Colonic mucosa (tissue), 4 donors: ENCODE measurements at regions not wholly inside any gene's neighbourhood (a gene's known extent, or its start where the extent isn't known, plus 50 kb on each side); places are given as distances from the start of the nearest gene placed in this dataset.

ENCODE experiments used
- DNase-seq: peaks from one replicate; pipeline ENCODE4 v3.0.0-alpha.2; 2020
- H3K27ac ChIP-seq: fragments of 200-600 bp; one replicate; pipeline ENCODE4 v1.8.0; 2021
- H3K27me3 ChIP-seq: fragments of 200-600 bp; one replicate; pipeline ENCODE4 v1.8.0; 2021
- H3K36me3 ChIP-seq: fragments of 200-600 bp; one replicate; pipeline ENCODE4 v1.8.0; 2021
- H3K4me1 ChIP-seq: fragments of 200-600 bp; one replicate; pipeline ENCODE4 v1.8.0; 2021; ENCODE audit warnings: mild to moderate bottlenecking
- H3K4me3 ChIP-seq: fragments of 200-600 bp; one replicate; pipeline ENCODE4 v1.8.0; 2021
- H3K9ac ChIP-seq, 2 donors: one replicate each; pipeline ENCODE4 v1.7.0; 2013; ENCODE audit warnings: control low read depth in 2 of 2, low read depth in 2 of 2, low read length in 2 of 2
- H3K9me3 ChIP-seq: fragments of 200-600 bp; one replicate; pipeline ENCODE4 v1.8.0; 2021
- intact Hi-C: fragments of 100-400 bp; cut with DNase I; formaldehyde crosslinking; loops from one replicate; pipeline ENCODE4 v1.14.1; 2022
- TF ChIP-seq, protein P1 (sequence below): fragments of 200-600 bp; IDR thresholded peaks from one replicate; pipeline ENCODE4 v1.8.0; 2022; ENCODE audit warnings: antibody characterized with exemption, mild to moderate bottlenecking
- donor health status: healthy.
- donor health status: DM: no; HTN: no; CAD: no.
- donor health status: DM: no; HTN: no; CAD: no.

DNA sequence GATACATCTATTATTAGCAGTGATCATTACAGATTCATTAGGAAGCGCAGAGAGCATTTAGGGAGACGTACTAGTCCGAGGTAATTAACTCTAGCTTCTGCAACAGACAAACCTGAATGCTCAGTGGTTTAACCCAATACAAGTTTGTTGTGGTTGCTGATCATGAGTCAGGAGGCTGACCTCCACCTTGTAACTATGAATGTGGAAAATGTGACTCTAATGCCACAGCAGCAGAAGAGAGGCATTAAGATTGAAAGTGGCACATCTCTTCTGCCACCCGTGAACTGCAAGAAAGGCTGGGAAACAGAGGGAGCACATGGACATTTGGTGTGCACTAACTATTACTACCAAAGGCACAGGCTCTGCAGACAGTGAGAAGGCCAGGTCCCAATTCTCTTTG, 71.2 kb upstream of the C3orf80 start:
- no peak overlapping the region for H3K4me3 ChIP-seq
- H3K4me1 ChIP-seq, result no peaks in the 10 kb centered on the region
- no peak overlapping the region for H3K9ac ChIP-seq
- H3K27ac ChIP-seq, result no peak overlapping the region
- no peaks in the 10 kb centered on the region for H3K27me3 ChIP-seq
- no peaks in the 10 kb centered on the region for H3K36me3 ChIP-seq
- intact Hi-C loops, result no loop called here
- H3K9me3 ChIP-seq, result no peaks in the 10 kb centered on the region
- TF ChIP-seq, protein P1, sequence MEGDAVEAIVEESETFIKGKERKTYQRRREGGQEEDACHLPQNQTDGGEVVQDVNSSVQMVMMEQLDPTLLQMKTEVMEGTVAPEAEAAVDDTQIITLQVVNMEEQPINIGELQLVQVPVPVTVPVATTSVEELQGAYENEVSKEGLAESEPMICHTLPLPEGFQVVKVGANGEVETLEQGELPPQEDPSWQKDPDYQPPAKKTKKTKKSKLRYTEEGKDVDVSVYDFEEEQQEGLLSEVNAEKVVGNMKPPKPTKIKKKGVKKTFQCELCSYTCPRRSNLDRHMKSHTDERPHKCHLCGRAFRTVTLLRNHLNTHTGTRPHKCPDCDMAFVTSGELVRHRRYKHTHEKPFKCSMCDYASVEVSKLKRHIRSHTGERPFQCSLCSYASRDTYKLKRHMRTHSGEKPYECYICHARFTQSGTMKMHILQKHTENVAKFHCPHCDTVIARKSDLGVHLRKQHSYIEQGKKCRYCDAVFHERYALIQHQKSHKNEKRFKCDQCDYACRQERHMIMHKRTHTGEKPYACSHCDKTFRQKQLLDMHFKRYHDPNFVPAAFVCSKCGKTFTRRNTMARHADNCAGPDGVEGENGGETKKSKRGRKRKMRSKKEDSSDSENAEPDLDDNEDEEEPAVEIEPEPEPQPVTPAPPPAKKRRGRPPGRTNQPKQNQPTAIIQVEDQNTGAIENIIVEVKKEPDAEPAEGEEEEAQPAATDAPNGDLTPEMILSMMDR, result no peak
- DNase-seq, result no peak

DNA sequence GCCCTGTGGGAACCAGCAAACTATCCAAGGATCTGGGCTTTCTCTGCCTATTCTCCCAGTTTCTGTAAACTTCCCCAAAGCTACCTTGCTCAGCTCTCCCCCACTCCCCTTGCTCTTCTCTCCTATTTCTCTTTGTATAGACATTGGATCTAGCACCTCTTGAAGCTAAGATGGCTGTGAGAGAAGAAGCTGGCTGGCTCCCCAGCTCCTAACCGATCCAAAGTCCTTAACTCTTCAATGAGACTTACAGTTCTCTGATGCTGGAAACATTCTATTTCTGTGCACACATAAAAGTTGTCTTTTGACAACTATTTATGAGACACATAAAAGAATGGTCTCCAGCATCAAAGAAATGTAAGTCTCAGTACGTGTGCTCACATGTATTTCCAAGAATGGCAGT, 70.6 kb upstream of the C3orf80 start:
- H3K4me3 ChIP-seq, result no peak overlapping the region
- DNase-seq, result no peak
- H3K27ac ChIP-seq, result no peak overlapping the region
- H3K36me3 ChIP-seq, result no peaks in the 10 kb centered on the region
- H3K9me3 ChIP-seq, result no peaks in the 10 kb centered on the region
- intact Hi-C loops, result no loop called here
- H3K27me3 ChIP-seq, result no peaks in the 10 kb centered on the region
- H3K4me1 ChIP-seq, result no peaks in the 10 kb centered on the region
- TF ChIP-seq, protein P1, result no peak
- H3K9ac ChIP-seq, result no peak overlapping the region

DNA sequence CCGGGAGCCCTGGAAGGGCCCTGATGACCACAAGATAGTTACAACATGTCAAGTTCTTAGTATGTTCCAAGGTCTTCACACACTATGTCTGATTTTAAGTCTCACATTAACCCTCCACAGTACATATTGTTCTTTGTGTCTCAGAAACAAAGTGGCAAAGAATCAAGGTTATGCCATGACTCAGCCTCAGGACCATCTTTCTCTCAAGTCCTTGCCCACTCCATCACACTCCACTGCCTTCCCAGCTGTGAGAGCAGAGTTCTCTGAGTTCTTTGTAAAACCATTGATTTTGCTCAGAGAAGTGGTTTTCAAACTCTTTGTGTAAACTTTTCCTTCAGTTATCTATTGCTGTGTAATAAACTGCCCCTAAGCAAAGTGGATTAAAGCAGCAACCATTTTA, 67.9 kb upstream of the C3orf80 start:
- Histone ChIP-seq H3K9ac (no peak overlapping the region), H3K36me3 (no peaks in the 10 kb centered on the region), H3K4me3 (no peak overlapping the region), H3K4me1 (no peaks in the 10 kb centered on the region), H3K9me3 (no peaks in the 10 kb centered on the region), H3K27ac (no peak overlapping the region), H3K27me3 (no peaks in the 10 kb centered on the region)
- intact Hi-C loops, result no loop called here
- TF ChIP-seq, protein P1, result no peak
- no peak for DNase-seq

DNA sequence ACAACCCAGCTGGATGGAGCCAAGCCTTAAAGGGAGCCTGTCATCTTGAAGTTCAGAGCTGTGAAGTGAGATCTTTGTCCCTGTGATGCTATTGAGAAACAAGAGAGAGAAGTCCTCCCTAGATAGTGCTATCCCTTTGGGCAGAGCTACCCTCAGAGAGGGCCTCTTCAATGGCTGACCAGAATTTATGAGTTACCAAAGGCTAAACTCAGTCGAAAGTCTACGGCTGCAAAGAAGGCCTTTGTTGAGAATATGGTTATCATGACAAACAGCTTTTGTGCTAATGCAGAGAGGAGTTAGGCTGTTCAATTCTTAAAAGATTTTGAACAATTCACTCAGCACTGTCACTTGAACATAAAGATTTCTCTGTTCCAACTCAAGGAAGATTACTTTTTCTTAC, 65.9 kb upstream of the C3orf80 start:
- no peaks in the 10 kb centered on the region for H3K4me1 ChIP-seq
- H3K9me3 ChIP-seq, result no peaks in the 10 kb centered on the region
- no peaks in the 10 kb centered on the region for H3K27me3 ChIP-seq
- H3K36me3 ChIP-seq, result no peaks in the 10 kb centered on the region
- TF ChIP-seq, protein P1, result no peak
- H3K9ac ChIP-seq, result no peak overlapping the region
- H3K4me3 ChIP-seq, result no peak overlapping the region
- no peak overlapping the region for H3K27ac ChIP-seq
- intact Hi-C loops, result no loop called here
- no peak for DNase-seq

DNA sequence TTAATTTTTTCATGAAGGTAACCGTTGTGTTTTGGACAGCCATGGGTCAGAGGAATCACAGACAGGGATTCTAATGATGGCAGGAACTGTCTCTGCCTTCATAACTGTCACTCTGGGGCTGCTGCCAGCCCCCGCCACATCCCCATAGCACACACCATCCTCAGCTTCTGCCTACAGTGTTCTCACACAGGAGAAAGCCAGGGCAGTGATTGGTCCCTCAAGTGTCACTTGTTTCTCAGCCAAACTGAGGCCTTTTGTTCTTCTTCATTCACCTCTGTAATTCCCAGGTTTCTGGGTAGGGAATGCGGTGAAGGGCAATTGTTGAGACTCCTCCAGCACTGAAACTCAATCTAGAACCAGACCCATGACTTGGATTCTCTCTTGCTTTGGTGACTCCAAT, 65.4 kb upstream of the C3orf80 start:
- no peak overlapping the region for H3K27ac ChIP-seq
- no peaks in the 10 kb centered on the region for H3K9me3 ChIP-seq
- intact Hi-C loops, result loop anchor here (5.0 to 10.0 kb wide), 3 partner anchors 128 to 325 kb away; no protein-coding TSS in a partner anchor
- TF ChIP-seq, protein P1, result no peak
- H3K4me1 ChIP-seq, result no peaks in the 10 kb centered on the region
- DNase-seq, result no peak
- no peak overlapping the region for H3K9ac ChIP-seq
- H3K36me3 ChIP-seq, result no peaks in the 10 kb centered on the region
- no peaks in the 10 kb centered on the region for H3K27me3 ChIP-seq
- no peak overlapping the region for H3K4me3 ChIP-seq

DNA sequence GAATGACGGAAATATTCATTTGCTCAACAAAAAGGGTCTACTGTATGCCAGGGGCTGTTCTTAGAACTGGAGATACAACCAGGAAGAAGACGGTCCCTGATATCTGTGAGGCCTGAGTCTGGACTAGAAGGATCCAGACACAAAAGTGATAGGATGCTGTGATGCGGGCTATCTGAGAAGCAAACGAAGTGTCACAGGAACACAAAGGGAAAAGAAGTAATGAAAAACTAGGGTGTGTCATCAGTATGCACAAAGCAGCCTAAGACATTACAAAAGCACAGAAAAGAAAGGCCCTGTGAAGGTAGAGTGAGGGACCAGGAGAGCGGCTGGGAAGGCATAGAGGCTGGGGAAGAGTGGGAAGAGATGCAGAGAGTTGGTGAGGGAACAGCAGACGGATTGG, 63.3 kb upstream of the C3orf80 start:
- no peaks in the 10 kb centered on the region for H3K36me3 ChIP-seq
- H3K9ac ChIP-seq, result no peak overlapping the region
- intact Hi-C loops, result loop anchor here (2.0 to 10.0 kb wide), 4 partner anchors 130 to 323 kb away; no protein-coding TSS in a partner anchor

More for the DNA sequence above, 63.3 kb upstream of the C3orf80 start:
- no peaks in the 10 kb centered on the region for H3K27me3 ChIP-seq
- H3K4me1 ChIP-seq, result no peaks in the 10 kb centered on the region
- DNase-seq, result no peak
- H3K27ac ChIP-seq, result no peak overlapping the region
- TF ChIP-seq, protein P1, result no peak
- H3K4me3 ChIP-seq, result no peak overlapping the region
- H3K9me3 ChIP-seq, result no peaks in the 10 kb centered on the region
